Hepatocyte (in vitro differentiated cells): ENCODE measurements at regions not wholly inside any gene's neighbourhood (a gene's known extent, or its start where the extent isn't known, plus 50 kb on each side); places are given as distances from the start of the nearest gene placed in this dataset.

ENCODE experiments used
- CTCF ChIP-seq: fragments of 200-600 bp; sonication (generic); IDR thresholded peaks from 2 replicates; pipeline ENCODE4 v1.5.1; 2016; ENCODE audit warnings: antibody characterized with exemption, mild to moderate bottlenecking; ENCODE audit not compliant: poor library complexity
- EZH2phosphoT487 ChIP-seq: fragments of 200-600 bp; sonication (generic); IDR thresholded peaks from one replicate; pipeline ENCODE4 v1.6.1; 2018; ENCODE audit warnings: antibody characterized with exemption, mild to moderate bottlenecking, low read depth, moderate library complexity; ENCODE audit not compliant: unreplicated experiment, severe bottlenecking

GRCh38 chr14:35223927-35224326 lies 68.3 kb upstream of the PSMA6 start:
- no peak for TF ChIP-seq CTCF
- no peak for TF ChIP-seq EZH2phosphoT487
